ENCODE measurements at regions not wholly inside any gene's neighbourhood (a gene's known extent, or its start where the extent isn't known, plus 50 kb on each side); places are given as distances from the start of the nearest gene placed in this dataset.
"Not testable (repeated sequence)": the region's sequence is repeated elsewhere in the genome, so short reads cannot be mapped to it uniquely, and the experiment has no call there.

- no peak for DNase-seq
These were observed 273.9 kb upstream of the ZNF32 start for GRCh38 chr10:43922335-43923280.

- DNase-seq = no peak
These were observed 273.2 kb upstream of the ZNF32 start for GRCh38 chr10:43921881-43922280.

DNA sequence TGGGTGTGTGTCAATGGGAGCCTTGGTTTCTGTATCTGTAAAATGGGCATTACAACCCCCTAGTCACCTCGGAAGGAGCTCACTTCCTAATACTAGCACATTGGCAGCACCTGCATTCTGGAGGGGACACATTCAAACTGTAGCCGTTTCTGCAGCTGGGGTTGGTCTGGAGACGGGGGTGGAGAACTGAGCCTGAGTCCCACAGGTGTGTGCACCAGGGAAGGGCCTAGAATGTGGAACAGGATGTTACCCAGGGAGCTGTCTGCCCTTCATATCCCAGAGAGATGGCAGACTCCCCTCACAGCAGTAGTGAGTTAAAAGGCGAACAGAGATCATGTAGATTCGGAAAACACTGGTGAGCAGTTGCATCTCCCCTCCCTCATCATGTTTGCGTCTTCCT lies 272.8 kb upstream of the ZNF32 start:
- no peak for DNase-seq

- not testable (repeated sequence) for DNase-seq
These were observed 271.6 kb upstream of the ZNF32 start for GRCh38 chr10:43920236-43920758.

GRCh38 chr10:43913676-43914235 lies 265.1 kb upstream of the ZNF32 start:
- DNase-seq = no peak

- DNase-seq = no peak
These were observed 263.8 kb upstream of the ZNF32 start for GRCh38 chr10:43912469-43912868.

DNA sequence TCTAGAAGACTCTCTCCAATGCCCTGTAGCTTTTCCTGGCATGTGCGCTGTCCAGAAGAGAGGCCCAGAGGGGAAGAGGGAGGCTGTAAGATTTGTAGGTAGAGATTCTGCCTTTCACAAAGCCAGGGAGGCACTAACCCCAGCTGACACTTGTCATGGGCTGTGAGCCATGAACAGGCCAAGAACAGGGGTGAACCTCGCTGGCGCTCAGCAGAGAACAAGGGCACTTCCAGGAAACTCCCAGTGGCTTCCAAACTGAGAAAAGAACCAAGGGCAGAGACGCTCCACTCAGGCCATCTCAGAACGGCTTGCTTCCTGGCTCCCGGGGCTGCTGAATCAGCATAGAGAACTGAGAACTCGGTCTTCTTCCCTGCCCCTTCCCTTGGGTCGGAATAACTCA lies 257.8 kb upstream of the ZNF32 start:
- DNase-seq = no peak

GRCh38 chr10:43905512-43906236 lies 257.0 kb upstream of the ZNF32 start:
- no peak for DNase-seq

DNA sequence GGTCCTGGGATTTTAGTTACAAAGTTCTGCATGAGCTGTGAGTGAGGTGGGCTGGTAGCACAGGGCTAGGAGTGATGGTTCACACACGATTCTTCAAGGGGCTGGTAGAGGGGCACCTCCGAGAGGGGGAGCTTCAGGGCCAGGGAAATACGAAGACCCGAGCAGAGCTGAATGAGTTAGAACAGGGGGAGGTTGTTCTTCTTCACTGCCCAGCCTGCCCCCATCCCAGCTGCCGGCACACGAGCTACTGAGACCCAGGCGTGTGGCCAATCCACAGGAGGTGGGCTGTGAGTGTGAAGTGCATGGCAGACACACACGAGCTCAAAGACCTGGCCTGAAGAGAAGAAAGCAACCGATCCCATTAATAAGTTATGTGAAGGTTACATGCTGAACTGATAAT lies 256.2 kb upstream of the ZNF32 start:
- DNase-seq = no peak

DNA sequence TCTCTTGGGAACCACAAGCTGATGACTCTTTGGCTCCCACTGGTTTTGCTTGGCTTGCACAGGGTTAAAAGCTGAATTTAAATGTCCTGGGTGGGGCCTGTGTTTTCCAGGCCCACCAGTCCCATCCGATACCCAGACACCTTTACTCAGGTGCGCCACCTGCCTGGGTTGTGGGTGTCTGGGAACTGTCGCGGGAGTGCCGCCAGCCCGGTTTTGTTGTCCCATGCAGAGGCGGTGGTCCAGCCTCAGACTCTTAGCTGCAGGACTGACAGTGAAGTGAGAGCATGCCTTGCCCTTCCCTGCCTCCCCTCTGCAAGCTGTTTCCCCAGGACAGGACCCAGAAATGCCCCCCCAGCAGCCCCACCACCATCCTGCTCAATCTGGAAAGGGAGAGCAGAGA lies 255.6 kb upstream of the ZNF32 start:
- DNase-seq = no peak

DNA sequence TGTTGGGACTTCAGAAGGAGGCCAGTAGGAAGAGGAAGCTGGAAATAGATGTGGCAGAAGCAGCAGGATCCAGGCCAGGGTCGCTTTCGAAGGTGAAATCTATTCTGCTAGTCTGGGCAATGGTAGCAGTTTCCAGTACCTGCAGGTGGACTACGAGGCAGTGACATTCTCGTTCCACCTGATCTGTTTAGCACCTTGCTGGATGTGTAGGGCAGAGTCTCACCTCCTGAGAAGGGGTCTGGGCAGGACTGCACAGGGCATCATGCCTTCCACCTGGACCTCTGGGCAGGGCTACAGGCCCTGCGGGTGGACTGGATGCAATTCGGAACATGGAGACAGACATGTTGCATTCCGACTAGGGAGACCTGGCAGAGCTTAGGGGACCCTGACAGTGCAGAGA lies 254.8 kb upstream of the ZNF32 start:
- DNase-seq = no peak

- DNase-seq = no peak
These were observed 254.2 kb upstream of the ZNF32 start for GRCh38 chr10:43902842-43903241.

DNA sequence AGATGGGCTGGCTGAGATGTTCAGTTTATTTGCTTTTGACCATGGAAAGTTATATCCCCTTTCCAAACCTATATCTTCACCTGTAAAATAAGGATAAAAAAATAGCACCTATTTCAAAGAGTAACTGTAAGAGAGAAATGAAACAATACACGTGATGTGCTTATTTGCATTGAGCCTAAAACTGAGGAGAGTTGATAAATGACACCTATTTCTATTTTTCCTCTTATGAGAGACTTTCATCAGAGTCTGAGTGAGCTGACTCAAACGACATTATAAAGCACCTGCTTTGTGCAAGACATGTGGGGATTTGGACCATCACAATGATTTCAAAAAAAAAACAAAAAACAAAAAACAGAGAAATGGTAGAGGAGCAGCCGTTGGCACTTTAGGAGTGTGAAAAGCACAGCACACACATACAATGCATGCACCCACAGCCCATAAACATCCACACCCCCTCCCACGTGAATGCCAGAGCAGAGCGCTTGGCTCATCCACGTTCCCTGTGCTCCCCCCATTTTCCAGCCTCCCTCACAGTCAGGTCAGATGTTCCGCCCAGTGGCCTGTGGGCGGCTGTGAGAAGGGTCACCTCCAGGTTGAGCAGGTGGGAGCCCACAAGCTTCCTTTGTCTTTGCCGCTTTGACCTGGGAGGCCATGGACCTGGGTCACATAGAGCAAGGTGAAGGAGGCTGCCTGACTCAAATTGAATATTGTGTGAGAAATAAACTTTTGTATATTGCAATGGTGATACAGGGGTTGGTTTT lies 253.2 kb upstream of the ZNF32 start:
- DNase-seq = no peak

GRCh38 chr10:43901302-43901701 lies 252.6 kb upstream of the ZNF32 start:
- no peak for DNase-seq

DNA sequence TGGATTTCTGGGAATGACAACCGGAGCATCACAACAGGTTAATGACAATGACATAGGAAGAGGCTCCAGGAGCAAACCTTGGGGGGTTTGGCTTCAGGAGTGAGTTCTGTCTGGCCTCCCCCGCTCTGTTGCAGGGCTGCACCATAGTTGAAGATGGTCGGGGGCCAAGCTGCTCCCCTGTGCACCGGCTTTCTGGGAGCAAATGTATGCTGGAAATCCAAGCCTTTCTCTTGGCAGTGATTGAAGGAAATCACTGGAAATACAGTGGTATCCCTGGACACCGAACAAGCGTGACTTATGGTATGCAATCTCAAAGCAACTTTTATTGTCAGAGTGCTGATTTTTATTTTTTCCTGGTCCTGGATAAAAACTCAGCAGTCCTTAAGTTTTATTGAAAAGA lies 251.9 kb upstream of the ZNF32 start:
- no peak for DNase-seq

- DNase-seq = no peak
These were observed 250.7 kb upstream of the ZNF32 start for GRCh38 chr10:43899224-43899959.

- no peak for DNase-seq
These were observed 249.9 kb upstream of the ZNF32 start for GRCh38 chr10:43898592-43898991.

DNA sequence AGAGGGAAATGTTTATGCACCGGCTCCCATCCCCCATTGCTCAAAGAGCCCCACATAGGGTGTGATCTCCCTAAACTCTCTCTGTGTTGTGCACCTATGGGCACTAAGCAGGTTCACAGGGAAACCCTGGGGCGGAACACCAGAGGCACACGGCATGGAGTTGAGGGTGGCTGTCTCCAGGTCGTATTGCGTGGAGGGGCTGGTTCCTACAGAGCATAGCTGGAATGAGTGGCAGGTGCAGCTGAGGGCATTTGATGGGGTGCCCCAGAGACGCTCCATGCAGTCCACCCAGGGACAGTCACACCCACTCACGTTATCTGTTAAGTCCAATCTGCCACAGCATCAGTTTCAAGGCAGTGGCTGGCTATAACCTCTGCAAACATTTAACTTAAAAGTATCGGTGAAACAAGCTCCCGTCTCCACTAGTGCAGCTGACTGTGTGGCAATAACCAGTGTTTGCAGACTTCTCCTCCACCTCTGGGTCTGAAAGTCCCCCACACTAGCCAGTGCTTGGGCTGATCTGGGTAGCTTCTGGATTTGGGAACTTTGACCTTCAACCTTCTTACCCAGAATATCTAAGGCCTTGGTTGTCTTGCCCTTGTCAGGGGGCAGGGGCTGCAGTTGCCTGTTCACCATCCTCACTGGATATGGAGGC lies 249.2 kb upstream of the ZNF32 start:
- no peak for DNase-seq

DNA sequence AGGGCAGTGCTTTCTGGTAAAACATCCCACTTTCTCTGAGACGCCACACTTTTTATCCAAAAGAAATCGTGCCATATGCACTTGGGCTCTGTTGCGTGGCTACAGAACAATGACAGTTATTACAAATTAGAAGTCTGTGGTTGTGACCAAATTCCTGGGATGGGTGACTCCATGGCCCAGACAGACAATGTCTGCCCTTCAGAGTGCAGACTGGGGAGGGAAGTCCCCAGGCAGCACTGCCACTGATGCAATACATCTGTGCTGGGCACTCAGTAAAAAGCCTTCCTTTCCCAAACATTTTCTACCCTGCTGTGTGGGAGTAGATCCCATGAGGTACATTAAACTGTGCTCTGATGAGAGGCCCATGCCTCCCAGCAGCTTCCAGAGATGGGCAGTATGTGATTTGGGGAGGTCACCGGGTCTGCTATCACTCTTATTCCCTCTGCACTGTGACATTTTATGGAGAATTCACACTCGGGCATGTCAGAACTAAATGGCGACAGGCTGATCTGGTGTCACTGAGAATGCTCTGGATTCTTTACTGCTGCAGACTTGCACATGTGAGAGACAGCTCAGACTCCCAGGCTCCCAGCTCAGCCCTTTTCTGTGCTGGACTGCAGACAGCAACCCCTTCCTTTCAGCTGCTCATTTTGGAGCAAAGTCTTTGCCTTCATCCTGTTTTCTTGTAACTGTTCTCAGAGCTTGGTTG lies 243.5 kb upstream of the ZNF32 start:
- no peak for DNase-seq

DNA sequence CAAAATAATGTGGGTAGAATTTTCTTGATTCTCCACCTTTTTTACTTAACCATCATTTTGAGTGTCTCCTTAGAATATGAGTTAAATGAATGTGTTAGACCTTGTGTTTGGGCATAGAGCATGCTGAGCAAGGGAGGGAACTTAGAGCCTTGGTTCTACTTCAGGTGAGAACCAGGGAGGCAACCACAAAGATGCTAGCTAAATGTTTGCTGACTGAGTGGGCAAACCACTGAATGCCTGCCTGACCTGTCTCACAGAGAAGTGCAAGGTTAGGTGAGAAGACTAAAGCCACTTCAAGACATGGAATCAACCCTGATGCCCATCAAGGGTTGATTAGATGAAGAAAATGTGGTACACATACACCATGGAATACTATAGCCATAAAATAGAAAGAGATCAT lies 242.6 kb upstream of the ZNF32 start:
- no peak for DNase-seq

- DNase-seq = no peak
These were observed 241.4 kb upstream of the ZNF32 start for GRCh38 chr10:43890124-43890523.
